ENCODE measurements at regions not wholly inside any gene's neighbourhood (a gene's known extent, or its start where the extent isn't known, plus 50 kb on each side); places are given as distances from the start of the nearest gene placed in this dataset.
"Not testable (repeated sequence)": the region's sequence is repeated elsewhere in the genome, so short reads cannot be mapped to it uniquely, and the experiment has no call there.

- Histone ChIP-seq H3K4me1 (ENCODE audit: insufficient read depth) (peaks cover 1% of the 10 kb centered on the region), H3K4me3 (ENCODE audit: low read depth, low read length) (no peak overlapping the region), H3K27ac (ENCODE audit: low read depth) (no peak overlapping the region), H3K36me3 (ENCODE audit: insufficient read depth) (no peaks in the 10 kb centered on the region)
- WGBS = 88% methylated on average over 3 of the region's 3 CpGs
- no peak for DNase-seq (ENCODE audit: extremely low spot score)
Measured at GRCh38 chr7:96800122-96800521, 90.5 kb upstream of the SEM1 start.

DNA sequence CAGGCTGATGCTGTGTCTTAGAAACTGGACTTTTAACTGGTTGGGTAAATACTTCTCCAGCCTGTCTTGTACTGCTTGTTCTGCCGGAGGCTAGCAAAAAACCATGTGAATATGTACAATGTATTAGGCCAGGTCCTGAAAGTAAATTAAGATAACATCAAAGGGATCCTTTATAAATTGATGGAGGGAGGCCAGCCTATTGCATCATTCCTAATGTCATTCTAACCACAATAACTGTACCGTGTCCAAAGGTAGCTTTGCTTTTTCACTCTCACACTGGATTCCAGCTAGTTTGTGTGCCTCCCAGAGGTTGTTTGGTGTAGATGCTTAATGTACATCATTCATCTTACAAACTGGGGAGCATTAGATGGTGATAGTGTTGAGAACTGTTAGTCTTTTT, 91.2 kb upstream of the SEM1 start:
- WGBS = 53% methylated on average over 2 of the region's 2 CpGs
- H3K27ac ChIP-seq (ENCODE audit: low read depth) = no peak overlapping the region
- no peak for DNase-seq (ENCODE audit: extremely low spot score)
- H3K36me3 ChIP-seq (ENCODE audit: insufficient read depth) = no peaks in the 10 kb centered on the region
- no peak overlapping the region for H3K4me3 ChIP-seq (ENCODE audit: low read depth, low read length)
- H3K4me1 ChIP-seq (ENCODE audit: insufficient read depth) = peaks cover 1% of the 10 kb centered on the region

- Histone ChIP-seq H3K36me3 (ENCODE audit: insufficient read depth) (no peaks in the 10 kb centered on the region), H3K27ac (ENCODE audit: low read depth) (no peak overlapping the region), H3K4me3 (ENCODE audit: low read depth, low read length) (no peak overlapping the region), H3K4me1 (ENCODE audit: insufficient read depth) (no peaks in the 10 kb centered on the region)
- no peak for DNase-seq (ENCODE audit: extremely low spot score)
- WGBS = 45% methylated on average over 1 of the region's 1 CpG
Measured at GRCh38 chr7:96819111-96819700, 109.6 kb upstream of the SEM1 start.

- 99% methylated on average over 1 of the region's 1 CpG for WGBS
- H3K4me1 ChIP-seq (ENCODE audit: insufficient read depth); DNase-seq (ENCODE audit: extremely low spot score); H3K27ac ChIP-seq (ENCODE audit: low read depth); H3K4me3 ChIP-seq (ENCODE audit: low read depth, low read length); H3K36me3 ChIP-seq (ENCODE audit: insufficient read depth): not testable (repeated sequence)
Measured at GRCh38 chr7:96821131-96821530, 111.5 kb upstream of the SEM1 start.

DNA sequence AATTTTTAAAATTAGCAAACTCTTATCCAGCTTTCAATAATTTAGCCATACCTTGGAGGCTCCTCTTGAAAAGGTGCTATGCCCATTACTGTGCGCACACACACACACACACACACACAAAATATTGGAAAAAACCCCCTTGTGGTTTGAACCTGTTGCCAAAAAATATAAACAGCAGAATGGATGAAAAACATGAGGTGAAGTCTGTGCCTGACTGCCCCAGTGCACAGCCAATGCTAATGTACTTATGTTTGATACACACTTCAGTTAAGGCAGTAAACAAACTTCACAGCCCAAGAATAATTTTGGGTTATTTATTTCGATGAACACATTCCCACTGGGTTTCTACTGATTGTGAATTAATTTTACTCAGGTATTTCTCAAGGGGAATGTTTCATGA, 113.2 kb upstream of the SEM1 start:
- H3K27ac ChIP-seq (ENCODE audit: low read depth) = no peak overlapping the region
- no peaks in the 10 kb centered on the region for H3K4me1 ChIP-seq (ENCODE audit: insufficient read depth)
- no peaks in the 10 kb centered on the region for H3K36me3 ChIP-seq (ENCODE audit: insufficient read depth)
- H3K4me3 ChIP-seq (ENCODE audit: low read depth, low read length) = no peak overlapping the region
- 77% methylated on average over 2 of the region's 2 CpGs for WGBS
- DNase-seq (ENCODE audit: extremely low spot score) = no peak

DNA sequence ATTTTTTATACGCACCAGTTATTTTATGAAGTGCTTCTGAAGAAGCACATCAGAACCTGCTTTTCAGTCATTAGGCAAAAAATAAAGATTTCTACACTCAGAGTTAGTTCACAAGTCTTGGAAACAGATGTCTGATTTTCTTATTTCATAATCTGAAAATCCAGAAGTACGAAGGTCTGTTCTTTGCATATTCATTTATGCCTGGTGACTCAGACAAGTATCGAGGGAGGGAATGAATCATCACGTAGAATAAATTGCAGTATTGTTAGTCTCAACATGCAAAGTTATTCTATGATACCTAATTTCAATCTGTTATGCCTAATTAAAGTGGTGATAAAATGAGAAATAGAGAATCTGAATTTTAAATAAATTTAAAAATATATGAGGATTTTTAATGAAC, 113.6 kb upstream of the SEM1 start:
- H3K27ac ChIP-seq (ENCODE audit: low read depth) = no peak overlapping the region
- WGBS = 64% methylated on average over 4 of the region's 4 CpGs

GRCh38 chr7:96824686-96825085, 115.0 kb upstream of the SEM1 start:
- H3K27ac ChIP-seq (ENCODE audit: low read depth) = no peak overlapping the region
- DNase-seq (ENCODE audit: extremely low spot score) = no peak
- H3K36me3 ChIP-seq (ENCODE audit: insufficient read depth) = no peaks in the 10 kb centered on the region
- H3K4me3 ChIP-seq (ENCODE audit: low read depth, low read length) = no peak overlapping the region
- H3K4me1 ChIP-seq (ENCODE audit: insufficient read depth) = no peaks in the 10 kb centered on the region
- 58% methylated on average over 1 of the region's 1 CpG for WGBS

More for the DNA sequence above, 113.6 kb upstream of the SEM1 start:
- no peaks in the 10 kb centered on the region for H3K4me1 ChIP-seq (ENCODE audit: insufficient read depth)
- no peak overlapping the region for H3K4me3 ChIP-seq (ENCODE audit: low read depth, low read length)
- DNase-seq (ENCODE audit: extremely low spot score) = no peak
- H3K36me3 ChIP-seq (ENCODE audit: insufficient read depth) = no peaks in the 10 kb centered on the region

DNA sequence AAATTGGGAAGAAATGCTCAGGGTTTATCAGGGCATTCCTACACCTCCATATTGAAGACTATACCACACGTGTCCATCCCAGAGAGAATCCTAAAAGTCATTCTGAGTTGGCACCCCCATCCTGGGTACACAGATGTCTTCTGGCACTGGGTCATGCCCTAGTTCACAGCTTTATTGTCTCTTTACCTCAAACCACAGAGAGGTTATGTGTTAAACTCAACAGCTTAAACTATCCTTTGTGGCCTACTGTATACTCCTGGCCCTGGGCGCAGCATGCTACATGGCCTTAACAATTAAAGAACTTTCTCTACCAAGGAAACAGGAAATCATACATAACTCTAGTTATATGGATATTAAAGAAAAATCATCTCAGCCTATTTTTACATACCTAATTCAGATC, 115.6 kb upstream of the SEM1 start:
- 81% methylated on average over 2 of the region's 2 CpGs for WGBS
- Histone ChIP-seq H3K4me1 (ENCODE audit: insufficient read depth) (no peaks in the 10 kb centered on the region), H3K4me3 (ENCODE audit: low read depth, low read length) (no peak overlapping the region), H3K27ac (ENCODE audit: low read depth) (no peak overlapping the region), H3K36me3 (ENCODE audit: insufficient read depth) (no peaks in the 10 kb centered on the region)
- DNase-seq (ENCODE audit: extremely low spot score) = no peak

DNA sequence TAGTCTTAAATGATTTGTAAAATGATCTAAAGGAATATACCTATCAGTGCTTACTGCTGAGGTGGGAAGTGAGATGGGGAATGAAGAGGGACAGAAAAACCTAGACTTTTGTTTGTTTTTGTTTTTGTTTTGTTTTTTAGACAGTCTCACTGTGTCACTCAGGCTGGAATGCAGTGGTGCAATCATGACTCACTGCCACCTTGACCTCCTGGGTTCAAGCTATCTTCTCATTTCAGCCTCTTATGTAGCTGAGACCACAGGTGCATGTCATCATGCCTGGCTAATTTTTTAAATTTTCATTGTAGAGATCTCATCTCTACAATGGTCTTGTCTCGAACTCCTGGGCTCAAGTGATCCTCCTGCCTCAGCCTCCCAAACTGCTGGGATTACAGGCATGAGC, 116.4 kb upstream of the SEM1 start:
- no peak overlapping the region for H3K27ac ChIP-seq (ENCODE audit: low read depth)
- no peak overlapping the region for H3K4me3 ChIP-seq (ENCODE audit: low read depth, low read length)
- no peaks in the 10 kb centered on the region for H3K4me1 ChIP-seq (ENCODE audit: insufficient read depth)
- DNase-seq (ENCODE audit: extremely low spot score) = no peak
- 56% methylated on average over 1 of the region's 1 CpG for WGBS
- H3K36me3 ChIP-seq (ENCODE audit: insufficient read depth) = no peaks in the 10 kb centered on the region

DNA sequence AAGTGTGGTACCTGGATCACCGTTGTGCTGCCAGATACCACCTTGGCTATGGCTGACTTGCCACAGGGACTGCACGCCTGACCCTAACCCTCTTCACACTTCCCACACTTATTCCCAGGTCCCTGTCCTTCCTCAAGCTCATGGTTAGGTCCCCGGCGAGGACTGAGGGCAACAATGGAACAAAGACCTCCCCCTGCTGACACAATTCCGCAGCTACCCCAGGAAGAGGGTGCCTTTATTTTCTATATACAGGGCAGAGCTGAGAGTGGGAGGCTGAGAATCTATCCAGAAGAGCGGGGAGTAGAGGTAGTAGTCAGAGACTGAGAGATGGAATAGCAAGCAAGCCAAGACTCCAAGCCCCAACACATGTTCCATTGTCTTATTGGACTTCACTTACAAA, 118.1 kb upstream of the SEM1 start:
- H3K27ac ChIP-seq (ENCODE audit: low read depth) = no peak overlapping the region
- H3K36me3 ChIP-seq (ENCODE audit: insufficient read depth) = no peaks in the 10 kb centered on the region
- no peaks in the 10 kb centered on the region for H3K4me1 ChIP-seq (ENCODE audit: insufficient read depth)
- no peak overlapping the region for H3K4me3 ChIP-seq (ENCODE audit: low read depth, low read length)
- DNase-seq (ENCODE audit: extremely low spot score) = no peak
- 85% methylated on average over 6 of the region's 6 CpGs for WGBS

- DNase-seq (ENCODE audit: extremely low spot score); H3K27ac ChIP-seq (ENCODE audit: low read depth); H3K36me3 ChIP-seq (ENCODE audit: insufficient read depth); H3K4me1 ChIP-seq (ENCODE audit: insufficient read depth); H3K4me3 ChIP-seq (ENCODE audit: low read depth, low read length): not testable (repeated sequence)
- WGBS = 91% methylated on average over 4 of the region's 4 CpGs
Measured at GRCh38 chr7:96829121-96829520, 119.5 kb upstream of the SEM1 start.

GRCh38 chr7:96831446-96831845, 121.8 kb upstream of the SEM1 start:
- no peaks in the 10 kb centered on the region for H3K36me3 ChIP-seq (ENCODE audit: insufficient read depth)
- H3K4me1 ChIP-seq (ENCODE audit: insufficient read depth) = no peaks in the 10 kb centered on the region
- no peak for DNase-seq (ENCODE audit: extremely low spot score)
- H3K27ac ChIP-seq (ENCODE audit: low read depth) = no peak overlapping the region
- WGBS = 79% methylated on average over 2 of the region's 2 CpGs
- no peak overlapping the region for H3K4me3 ChIP-seq (ENCODE audit: low read depth, low read length)

GRCh38 chr7:96832092-96832662, 122.5 kb upstream of the SEM1 start:
- H3K4me3 ChIP-seq (ENCODE audit: low read depth, low read length) = no peak overlapping the region
- no peaks in the 10 kb centered on the region for H3K4me1 ChIP-seq (ENCODE audit: insufficient read depth)
- no peaks in the 10 kb centered on the region for H3K36me3 ChIP-seq (ENCODE audit: insufficient read depth)
- no peak overlapping the region for H3K27ac ChIP-seq (ENCODE audit: low read depth)
- WGBS = 73% methylated on average over 1 of the region's 1 CpG
- DNase-seq (ENCODE audit: extremely low spot score) = no peak

GRCh38 chr7:96833676-96834453, 124.2 kb upstream of the SEM1 start:
- DNase-seq (ENCODE audit: extremely low spot score) = no peak
- Histone ChIP-seq H3K4me3 (ENCODE audit: low read depth, low read length) (no peak overlapping the region), H3K36me3 (ENCODE audit: insufficient read depth) (no peaks in the 10 kb centered on the region), H3K27ac (ENCODE audit: low read depth) (no peak overlapping the region), H3K4me1 (ENCODE audit: insufficient read depth) (peaks cover 1% of the 10 kb centered on the region)
- WGBS = 47% methylated on average over 8 of the region's 8 CpGs
